NCI-H82 treated with DMSO at 0.1 percent for 48 hours (cell line): ENCODE measurements at regions not wholly inside any gene's neighbourhood (a gene's known extent, or its start where the extent isn't known, plus 50 kb on each side); places are given as distances from the start of the nearest gene placed in this dataset.

ENCODE experiments used
- DNase-seq: peaks from one replicate; lab custom pipeline; 2025; ENCODE audit not compliant: unreplicated experiment; lab: John Stamatoyannopoulos, UW

DNA sequence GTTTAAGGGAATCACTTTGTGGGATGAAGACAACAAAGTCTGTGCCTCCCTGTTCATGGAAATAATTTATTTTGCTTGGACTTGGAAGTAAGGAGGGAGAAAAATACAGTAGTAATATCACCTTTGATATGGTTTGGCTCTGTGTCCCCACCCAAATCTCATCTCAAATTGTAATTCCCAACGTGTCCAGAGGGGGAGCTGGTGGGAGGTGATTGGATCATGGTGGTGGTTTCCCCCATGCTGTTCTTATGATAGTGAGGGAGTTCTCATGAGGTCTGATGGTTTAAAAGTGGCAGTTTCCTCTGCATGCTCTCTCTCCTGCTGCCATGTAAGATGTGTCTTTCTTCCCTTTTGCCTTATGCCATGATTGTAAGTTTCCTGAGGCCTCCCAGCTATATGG, 460.7 kb downstream of the NOVA1 start:
- no peak for DNase-seq

DNA sequence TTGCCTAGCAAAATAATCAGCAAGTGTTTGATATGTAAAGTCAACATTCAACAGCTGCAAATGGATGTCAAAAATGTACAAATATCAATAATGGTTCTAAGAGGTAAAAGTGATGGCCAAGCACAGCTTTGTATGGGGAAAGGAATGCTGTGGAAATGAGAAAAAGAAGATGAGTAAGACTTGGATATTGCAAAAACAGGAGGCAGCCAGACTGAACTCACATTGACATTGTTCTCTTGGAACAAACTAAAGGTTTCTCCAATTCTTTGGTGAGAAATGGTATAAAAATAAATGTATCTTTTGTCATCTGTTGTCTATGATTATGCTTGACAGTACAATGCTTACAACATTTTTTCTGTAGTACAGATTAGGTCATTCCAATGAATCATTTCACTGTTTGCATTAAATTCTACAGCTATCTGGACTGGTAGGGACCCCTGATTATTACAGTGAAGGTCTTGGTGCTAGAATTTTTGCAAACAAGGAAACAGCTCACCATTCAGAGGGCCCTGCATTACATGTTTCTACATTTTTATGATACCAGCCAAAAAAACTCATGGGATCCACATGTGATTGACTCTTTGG, 465.7 kb downstream of the NOVA1 start:
- DNase-seq: no peak

DNA sequence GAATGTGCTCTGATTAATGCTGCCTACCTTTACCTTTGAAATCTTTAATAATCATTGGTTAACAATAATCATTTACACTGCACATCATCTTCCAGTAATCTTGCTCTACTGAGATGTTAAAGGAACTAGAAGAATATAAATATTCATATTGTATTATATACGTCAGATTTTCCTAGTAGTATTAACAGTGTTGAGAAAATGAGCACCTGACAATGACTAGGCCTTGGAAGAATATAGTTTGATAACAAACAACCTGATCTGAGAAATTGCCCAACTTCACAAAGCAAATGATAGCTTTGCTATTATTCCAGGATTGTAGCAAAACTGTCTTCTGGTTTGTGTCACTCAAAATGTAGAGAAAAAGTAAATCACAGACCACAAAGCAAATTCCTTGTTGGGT, 467.1 kb downstream of the NOVA1 start:
- no peak for DNase-seq

DNA sequence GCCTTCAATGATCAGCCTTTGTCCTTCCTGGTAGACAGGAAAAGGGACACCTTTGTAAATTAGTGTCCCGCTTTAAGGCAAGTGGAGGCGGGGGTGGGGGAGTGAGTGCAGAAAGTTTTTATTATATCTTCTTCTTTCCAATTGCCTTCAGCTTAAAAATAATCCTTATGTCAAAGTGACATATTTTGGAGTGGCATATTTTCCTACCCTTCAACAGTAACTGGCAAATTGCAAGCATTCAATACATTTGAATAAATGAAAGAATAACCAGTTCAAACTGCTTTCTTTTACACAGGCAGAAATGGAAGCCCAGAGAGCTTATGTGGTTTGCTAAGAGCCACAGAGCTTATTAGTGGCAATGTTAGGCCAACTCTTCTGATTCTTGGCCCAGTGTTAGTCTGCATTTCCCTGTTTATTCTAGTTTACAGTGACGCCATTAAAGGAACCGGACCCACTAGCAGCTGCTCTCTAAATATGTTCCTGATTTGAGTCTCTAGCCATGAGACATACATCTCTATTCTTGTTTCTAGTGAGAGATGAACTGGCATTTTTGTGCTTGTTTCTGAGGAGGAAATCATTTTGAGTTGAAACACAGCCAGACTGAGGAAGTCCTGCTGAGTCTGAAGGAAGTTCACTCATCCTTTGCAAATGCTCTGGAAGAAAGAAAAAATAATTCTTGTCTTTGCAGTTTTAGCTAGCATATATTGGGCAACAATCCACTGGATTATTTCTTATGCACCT, 468.7 kb downstream of the NOVA1 start:
- no peak for DNase-seq

DNA sequence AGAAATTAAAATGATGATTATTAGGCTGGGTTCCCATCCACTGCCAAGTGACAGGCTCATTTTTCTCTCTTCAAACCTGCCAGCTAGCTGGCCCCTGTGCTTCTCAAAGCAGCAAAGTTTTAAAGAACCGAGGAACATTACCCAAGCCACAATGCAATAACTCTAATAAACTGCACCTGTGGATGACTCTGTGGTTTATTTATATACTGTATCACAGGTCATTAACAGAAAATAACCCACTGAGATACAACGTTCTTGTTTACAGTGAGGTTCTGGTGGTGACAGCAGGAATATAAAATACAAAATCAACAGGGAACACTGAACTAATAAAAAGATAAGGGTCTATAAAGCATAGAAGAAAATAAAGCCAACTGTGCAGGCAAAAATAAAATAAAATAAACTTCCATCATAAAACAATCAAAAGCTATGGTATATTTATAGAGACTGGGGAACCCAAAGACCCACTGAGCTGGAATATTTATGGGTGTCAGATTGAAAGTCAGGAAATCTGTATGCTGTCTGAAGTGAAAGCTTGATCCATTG, 472.9 kb downstream of the NOVA1 start:
- no peak for DNase-seq

DNA sequence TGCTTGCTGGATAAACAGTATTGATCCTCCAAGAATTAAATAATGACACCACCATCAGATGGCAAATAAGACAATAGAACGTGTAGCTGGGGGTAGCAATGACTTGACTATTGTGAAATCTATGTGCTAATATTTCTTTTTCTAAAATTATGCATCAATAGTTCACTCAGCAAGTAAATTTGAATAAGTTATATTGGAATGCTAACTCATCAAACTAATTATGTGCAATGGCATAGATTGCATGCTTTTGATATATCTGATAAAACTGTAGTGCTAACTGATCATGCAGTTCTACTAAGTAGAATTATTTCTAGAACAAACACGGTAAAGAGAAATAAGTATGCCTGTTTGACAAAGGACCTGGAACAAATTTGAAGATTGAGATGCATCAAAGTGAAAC, 474.4 kb downstream of the NOVA1 start:
- DNase-seq: no peak

DNA sequence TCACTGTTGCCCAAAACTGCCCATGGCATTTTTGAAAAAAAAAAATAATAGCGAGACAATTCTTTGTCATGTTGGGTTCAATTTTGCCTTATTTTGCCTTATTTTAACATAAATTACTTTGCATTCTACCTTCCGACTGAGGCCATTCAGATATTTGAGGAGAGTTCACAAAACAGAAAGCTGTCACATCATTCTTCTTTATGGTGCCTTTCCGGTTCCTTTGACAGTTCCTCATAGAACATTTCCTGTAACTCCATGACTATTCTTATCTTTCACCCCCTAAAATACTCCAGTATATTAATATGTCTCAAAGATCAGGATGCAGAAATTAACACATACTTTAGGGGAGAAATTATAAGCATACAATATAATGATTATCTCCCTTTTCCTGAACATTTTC, 476.7 kb downstream of the NOVA1 start:
- no peak for DNase-seq

DNA sequence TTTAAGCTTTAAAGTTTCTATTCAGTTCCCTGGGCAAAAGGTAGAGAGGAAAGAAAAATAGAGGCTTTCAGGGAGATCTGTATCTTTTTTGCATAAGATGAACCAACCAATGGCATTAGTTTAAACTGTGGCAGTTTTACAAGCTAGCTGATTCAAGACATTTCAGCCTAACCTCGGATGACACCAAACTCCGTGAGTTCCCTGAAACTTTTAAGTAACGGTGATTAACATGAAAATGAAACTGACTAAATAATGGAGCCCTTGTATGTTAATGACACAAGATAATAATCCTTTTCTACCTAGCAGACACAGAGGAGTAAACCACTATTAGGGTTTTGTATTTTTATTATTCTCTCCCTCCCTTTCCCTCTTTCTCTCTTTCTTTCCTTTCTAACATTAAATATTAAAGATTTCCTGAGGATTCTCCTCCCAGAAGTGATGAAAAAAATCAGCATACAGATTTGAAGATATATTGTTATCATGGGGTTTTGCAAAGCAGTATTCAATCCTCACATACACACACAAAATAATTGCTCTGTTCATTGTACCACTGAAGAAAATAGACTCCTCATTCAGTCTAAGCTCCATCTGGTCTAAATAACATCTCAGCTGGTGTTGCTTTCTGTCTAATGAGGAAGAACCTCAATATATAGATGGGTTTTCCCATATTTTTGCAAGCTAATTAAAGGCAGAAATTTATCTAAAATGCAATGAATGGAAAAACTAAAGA, 483.8 kb downstream of the NOVA1 start:
- DNase-seq: no peak

DNA sequence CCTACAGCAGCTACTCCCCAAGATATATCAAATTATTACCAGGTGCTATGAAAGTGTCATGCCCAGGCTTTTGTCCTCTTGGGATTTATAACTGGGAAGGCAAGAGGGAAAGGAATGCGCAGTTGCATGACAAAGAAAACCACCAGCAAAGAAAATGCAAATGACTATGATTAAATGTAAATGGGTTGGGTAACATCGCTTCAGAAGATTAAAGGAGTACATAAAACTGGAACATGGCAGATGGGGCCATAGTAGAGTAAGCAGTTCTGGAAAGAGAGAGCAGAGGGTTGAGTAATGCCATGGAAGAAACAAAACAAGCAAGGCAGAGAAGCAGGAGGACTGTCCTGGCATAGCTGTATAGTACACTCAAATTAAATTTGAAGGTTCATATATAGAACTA, 493.1 kb downstream of the NOVA1 start:
- DNase-seq: no peak

DNA sequence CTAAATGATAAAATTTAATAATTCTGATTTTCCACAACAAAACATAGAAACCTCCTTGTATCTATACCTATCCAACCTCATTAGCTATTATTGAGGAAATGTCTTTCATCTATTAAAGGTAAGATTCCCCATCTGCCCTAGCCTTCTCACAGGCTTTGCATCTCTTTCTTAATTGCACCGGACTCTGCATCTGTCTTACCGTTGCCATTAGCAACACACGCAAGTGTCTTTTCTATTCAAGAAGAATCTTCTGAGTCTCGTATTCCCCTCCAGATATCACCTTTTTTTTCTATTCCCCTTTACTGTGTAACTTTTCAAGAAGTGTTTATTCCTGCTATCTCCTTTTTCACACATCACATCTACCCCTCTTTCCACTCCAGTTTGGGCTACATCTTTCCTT, 500.0 kb downstream of the NOVA1 start:
- DNase-seq: no peak

DNA sequence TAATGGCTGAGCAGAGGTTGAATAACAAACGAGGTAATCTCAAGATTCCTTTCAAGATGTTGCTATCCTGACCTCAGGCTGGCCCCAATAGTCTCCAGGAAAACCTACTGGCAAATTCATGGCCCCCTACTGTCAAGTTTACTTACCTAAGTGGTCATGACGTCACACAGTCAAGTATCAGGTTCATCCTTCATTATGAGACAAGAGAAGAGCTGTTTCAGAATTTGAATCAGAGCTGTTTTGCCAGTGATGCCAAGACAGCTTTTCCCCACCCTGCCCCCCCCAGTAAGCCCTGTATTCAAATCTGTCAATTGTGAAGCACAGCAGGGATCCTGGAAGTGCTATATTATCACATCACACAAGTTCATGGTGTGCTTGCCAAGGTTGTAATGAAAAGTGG, 509.6 kb downstream of the NOVA1 start:
- DNase-seq: no peak

DNA sequence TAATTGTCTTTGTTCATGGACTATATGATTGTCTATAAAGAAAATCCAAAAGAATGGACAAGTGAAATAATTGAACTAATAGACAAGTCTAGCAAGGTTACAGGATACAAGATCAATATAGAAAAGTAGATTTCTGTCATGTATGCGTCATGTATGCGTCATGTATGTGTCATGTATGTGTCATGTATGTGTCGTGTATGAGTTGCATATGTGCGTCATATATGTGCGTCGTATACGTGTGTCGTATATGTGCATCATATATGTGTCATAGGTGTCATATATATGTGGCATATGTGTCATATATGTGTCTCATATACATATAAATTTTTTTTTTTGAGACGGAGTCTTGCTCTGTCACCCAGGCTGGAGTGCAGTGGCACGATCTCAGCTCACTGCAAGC, 516.8 kb downstream of the NOVA1 start:
- no peak for DNase-seq

DNA sequence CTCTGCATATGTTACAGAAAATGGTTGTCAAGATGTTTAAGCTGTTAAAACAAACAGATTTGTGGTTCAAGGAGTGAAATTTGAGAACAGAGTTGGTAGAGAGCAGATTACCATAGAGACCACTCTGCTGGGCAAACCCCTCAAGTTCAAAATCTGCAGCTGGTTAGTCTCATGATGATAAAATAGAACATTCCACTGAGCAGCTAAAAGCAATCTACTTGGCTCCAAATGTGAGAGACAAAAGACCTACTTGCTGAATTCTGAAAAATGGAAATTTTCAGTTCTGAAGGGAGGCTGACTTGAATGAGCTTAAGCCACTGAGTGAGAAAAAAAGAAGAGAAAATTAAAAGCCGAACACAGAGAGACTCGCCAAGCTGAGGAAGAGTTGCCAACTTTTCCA, 519.3 kb downstream of the NOVA1 start:
- DNase-seq: no peak

DNA sequence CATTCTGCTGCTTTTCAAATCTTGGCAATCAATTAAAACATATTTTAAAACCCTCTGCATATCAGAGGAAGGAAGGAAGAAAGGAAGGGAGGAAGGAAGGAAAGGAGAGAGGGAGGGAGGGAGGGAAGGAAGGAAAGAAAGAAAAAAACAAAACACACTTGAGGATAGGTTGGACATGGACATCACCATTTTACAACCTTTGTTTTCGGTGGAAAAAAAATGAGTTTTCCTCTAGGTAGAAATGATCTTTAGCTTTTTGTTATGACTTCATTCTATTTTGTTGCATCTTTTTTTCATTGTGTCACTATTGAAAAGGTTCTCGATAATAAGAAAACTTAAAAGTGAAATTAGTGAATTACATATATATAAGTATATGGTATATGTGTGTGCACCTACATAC, 522.9 kb downstream of the NOVA1 start:
- DNase-seq: no peak

DNA sequence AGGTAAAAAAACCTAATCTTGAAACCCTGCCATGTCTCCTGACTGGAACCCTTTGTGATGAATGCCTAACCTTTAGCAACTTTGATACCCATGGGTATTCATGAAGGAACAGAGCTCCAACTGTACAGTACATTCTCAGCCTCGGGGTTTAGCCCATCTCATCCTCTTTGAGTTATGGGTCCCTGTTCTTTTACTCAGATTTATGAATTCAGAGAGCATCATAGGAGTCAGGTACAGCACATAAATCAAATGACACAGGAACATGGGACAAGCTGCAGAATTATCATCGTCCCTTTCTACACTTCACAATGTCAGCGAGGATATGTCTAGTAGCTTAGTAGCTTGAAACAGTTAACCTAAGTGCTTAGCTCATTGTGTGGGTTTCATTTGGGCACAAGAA, 527.4 kb downstream of the NOVA1 start:
- no peak for DNase-seq

DNA sequence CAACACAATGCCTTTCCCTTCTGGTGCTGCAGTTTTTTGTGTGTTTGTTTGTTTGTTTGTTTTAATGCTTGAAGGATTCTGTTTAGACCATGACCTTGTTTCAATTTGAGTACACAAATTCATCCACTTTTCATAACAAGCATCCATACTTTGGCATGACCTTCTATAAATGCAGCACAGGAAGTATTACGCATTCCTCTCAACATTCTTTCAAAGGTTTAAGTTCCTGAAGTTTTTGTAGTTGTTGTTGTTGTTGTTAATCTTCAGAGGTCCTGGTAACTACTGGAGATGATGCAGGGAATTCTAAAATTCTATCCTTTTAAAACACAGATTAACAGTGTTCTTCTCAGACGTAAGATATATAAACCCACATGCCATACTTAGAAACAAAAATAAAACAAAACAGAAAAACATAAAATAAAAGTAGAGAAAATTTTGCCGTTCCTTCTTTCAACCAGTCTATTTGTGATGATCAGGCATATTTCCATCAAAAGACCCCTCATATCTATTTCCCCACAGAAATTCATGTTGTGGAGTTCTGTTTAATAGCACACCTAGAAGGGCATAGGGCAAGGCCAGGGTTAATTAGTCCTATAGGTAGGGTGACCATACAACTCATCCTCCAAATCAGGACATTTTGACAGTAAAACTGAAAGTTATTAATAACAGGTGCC, 529.9 kb downstream of the NOVA1 start:
- no peak for DNase-seq

DNA sequence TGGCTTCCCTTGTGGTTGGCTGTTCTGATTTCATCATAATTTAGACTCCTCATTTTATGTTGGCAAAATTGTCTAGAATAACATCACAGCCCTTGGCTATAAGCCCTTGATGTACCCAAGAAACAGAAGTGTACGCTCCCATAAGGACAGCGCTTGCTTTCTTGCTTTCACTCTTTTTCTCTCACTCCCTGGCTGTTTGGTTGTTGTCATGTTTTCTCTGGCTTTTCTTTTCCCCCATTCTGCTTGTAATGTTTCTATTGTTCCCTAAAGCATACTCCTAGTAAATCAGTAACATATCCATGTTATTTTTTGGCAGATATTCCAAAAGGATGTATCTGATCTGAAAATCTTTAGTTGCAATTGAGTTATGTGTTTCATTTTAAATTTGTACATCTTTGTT, 530.5 kb downstream of the NOVA1 start:
- no peak for DNase-seq

DNA sequence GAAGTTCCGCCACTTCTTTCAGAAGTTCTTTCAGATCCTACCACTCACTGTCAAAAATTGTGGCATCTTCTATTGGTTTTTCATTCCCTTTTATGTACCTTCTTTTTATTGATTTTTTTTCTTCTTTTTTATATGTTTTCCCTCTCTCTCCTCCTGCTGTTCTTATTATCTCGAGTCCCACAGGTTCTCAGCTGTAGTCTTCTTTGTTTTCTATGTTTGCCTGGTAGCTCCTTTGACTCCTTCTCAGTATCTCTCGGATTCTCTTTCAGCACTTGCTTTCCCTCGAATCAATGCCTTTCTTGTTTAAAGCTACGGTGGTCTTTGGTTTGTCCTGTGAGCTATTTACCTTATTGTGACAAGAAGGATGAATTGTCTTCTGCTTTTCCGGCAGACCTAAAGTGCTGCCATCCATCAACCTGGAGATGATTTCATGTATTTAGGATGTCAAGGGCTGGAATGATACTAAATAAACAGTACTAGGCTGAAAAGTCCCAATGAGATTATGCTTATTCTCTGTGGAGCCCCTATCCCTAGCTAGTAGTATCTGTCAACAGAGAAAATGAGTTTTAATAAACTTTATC, 541.7 kb downstream of the NOVA1 start:
- DNase-seq: no peak

DNA sequence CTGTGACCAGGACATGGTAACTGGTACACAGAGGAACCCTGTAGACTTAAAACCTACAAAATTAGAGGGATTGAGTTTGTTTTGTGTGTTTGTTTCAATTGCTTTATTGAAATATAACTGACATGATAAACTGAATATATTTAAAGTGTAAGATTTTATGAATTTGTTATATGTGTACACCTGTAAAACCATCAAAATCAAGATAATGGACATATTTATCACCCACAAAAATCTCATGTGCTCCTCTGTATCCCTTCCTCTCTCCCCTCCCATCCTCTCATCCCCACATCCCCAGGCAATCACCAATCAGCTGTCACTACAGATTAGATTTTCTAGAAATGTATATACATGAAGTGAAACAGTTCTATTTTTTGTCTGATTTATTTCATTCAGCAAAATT, 565.5 kb downstream of the NOVA1 start:
- DNase-seq: no peak

DNA sequence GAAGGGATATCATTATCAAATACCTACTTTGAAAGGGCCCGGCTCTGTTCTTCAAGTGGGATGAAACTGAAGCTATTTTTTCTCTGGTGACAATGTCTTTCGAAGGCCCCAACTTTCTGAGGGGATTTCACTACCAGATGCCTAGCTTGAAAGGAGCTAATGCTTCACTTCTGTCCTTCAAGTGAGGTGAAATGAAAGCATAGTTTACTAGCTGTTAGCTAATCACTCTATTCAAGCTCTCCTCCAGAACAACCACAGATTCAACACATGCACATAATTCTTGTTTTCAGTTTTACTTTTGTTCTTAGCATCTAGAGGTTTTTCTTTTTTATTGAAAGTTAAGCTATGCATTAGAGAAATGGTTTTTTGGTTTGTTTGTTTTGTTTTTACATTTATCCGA, 571.4 kb downstream of the NOVA1 start:
- no peak for DNase-seq

DNA sequence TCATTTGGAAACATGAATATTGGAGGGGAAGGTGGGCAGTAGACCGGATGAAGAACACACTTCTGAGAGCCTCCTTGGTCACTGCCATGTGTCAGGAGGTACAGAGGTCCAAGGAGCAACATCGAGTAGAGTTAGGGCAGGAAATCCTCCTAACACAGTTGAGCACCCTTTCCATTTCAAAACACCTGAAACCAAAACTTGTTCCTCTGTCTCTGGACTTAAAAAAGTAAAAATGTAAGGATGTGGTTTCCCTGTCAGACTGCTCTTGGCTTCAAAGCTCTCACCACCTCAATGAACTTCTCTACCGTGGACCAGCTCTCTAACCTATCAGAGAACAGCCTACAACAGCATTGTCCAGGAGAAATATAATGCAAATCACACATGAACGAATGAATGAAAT, 573.9 kb downstream of the NOVA1 start:
- DNase-seq: no peak
